GM18505 (cell line): ENCODE measurements at regions not wholly inside any gene's neighbourhood (a gene's known extent, or its start where the extent isn't known, plus 50 kb on each side); places are given as distances from the start of the nearest gene placed in this dataset.

ENCODE experiments used
- ATAC-seq: cut with Tn5 transposase; IDR thresholded peaks from one replicate; pipeline ENCODE4 v1.9.1; 2021; ENCODE audit not compliant: unreplicated experiment
- POLR2A ChIP-seq: IDR thresholded peaks from 4 replicates; pipeline ENCODE4 v1.6.1; 2011; ENCODE audit warnings: borderline replicate concordance; ENCODE audit not compliant: insufficient read depth, insufficient read length; ENCODE audit errors: extremely low read depth

DNA sequence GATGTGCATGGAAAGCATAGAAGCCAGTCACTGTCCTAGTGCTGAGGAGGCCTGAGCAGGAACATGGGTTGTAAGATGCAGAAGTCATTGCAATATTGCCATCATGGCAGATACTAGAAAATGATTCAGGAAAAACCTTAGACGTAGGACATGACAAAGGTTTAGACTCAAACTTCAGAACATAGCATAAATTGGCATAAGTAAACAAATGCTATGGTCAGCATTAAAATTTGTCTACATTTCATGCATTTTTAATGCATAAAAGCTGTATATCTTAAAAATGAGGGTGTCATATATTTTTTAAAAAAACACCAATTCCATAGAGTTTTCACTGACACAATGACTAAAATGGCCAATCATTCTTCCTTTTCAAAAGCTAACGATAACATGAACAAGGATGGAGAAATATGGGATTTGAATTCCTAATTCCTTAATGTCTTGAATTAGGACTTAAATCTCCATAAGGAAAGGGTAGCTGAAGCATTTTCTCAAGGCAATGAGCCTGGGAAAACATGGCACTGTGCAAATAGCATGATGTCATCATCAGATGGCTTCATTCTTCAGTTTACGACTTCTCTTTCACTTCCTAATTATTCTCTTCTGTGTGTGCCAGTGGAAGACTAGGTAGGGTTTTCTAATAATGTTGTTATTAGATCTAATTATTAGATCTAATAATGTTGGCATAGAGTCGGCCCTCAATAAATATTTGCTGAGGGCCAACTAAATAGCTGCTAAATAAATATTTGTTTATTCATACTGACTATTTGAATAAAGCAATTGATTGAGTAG, 125.1 kb upstream of the FRG1 start:
- no peak for TF ChIP-seq POLR2A
- no peak for ATAC-seq

DNA sequence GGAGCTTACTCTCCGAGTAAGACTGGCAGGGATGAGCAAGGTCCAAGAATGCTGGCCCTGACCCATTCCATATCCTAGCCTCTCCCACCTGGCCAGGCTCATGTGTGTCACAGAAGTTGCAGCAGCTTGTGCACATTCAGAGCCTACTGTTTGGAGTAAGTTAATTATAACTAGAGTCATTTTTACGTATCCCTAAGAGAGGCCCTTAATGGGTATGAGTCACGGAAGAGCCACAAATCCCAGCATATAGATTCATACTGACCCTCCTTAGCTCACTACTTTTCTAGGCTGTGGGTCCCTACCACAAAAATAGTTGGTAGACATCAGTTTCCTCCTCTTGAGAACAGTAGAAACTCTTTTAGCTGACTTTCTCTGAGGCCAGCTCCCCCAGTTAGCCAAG, 118.3 kb upstream of the FRG1 start:
- ATAC-seq = no peak
- TF ChIP-seq POLR2A = no peak

- TF ChIP-seq POLR2A = no peak
- no peak for ATAC-seq
Measured at GRCh38 chr4:189823591-189823990, 117.1 kb upstream of the FRG1 start.

GRCh38 chr4:189825466-189825865, 115.2 kb upstream of the FRG1 start:
- no peak for TF ChIP-seq POLR2A

GRCh38 chr4:189826657-189827056, 114.0 kb upstream of the FRG1 start:
- no peak for TF ChIP-seq POLR2A
- no peak for ATAC-seq

More at GRCh38 chr4:189825466-189825865, 115.2 kb upstream of the FRG1 start:
- ATAC-seq = no peak

DNA sequence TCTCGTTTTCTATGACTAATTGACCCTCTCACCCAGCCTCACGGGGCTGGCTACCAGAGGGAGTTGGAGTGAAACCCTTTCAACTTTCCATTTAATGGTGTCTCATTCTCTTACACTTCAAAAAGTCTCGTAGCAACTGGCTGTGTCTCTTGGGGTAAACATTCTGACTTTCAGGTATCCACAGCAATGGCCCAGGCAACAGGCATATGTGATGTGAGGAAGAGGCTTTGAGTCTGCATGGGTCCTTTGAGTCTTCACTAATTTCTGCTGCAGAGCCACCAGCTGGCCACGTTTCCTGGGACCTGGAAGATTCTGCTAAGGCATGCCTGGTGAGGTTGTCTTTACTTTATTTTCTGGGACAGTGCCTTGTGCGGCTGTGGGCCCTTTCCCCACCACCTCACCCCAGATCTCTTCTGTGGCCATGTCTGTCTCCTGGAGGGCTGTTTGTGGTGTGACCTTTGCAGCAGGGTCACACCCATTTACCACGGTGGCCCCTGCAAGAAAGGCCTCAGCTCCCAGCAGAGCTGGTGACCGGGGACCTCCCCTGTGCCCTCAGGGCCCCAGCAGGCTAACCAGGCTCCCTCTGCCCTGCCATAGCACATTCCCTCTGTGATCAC, 112.5 kb upstream of the FRG1 start:
- ATAC-seq = no peak
- TF ChIP-seq POLR2A = no peak

GRCh38 chr4:189832528-189832927, 108.1 kb upstream of the FRG1 start:
- no peak for ATAC-seq
- no peak for TF ChIP-seq POLR2A

- no peak for ATAC-seq
- TF ChIP-seq POLR2A = no peak
Measured at GRCh38 chr4:189834616-189835015, 106.1 kb upstream of the FRG1 start.

DNA sequence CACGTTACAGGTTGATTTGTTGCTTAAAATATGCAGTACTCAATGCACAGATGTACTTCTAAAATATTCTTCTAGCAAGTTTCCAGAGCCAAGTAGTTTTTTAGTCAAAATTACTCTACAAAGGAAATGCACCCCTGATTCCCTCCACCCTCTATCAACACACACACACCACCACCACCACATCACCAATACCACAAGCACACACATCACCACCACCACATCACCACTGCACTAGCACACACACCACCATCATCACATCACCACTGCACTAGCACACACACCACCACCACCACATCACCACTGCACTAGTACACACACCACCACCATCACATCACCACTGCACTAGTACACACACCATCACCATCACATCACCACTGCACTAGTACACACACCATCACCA, 105.2 kb upstream of the FRG1 start:
- no peak for TF ChIP-seq POLR2A
- ATAC-seq = no peak

- ATAC-seq = no peak
Measured at GRCh38 chr4:189837471-189837870, 103.2 kb upstream of the FRG1 start.

GRCh38 chr4:189838821-189839497, 101.7 kb upstream of the FRG1 start:
- TF ChIP-seq POLR2A = no peak
- ATAC-seq = no peak

More at GRCh38 chr4:189837471-189837870, 103.2 kb upstream of the FRG1 start:
- no peak for TF ChIP-seq POLR2A

GRCh38 chr4:189840356-189840755, 100.3 kb upstream of the FRG1 start:
- ATAC-seq = no peak
- no peak for TF ChIP-seq POLR2A

- no peak for TF ChIP-seq POLR2A
- ATAC-seq = no peak
Measured at GRCh38 chr4:189843413-189844009, 97.2 kb upstream of the FRG1 start.
